Fibroblast of lung (primary cell): ENCODE measurements at regions not wholly inside any gene's neighbourhood (a gene's known extent, or its start where the extent isn't known, plus 50 kb on each side); places are given as distances from the start of the nearest gene placed in this dataset.

Experiments used
- EZH2 ChIP-seq: IDR thresholded peaks from 2 replicates; pipeline ENCODE4 v1.5.1; 2012; ENCODE audit warnings: low read length, control low read depth, mild to moderate bottlenecking; ENCODE audit errors: missing control alignments
- TF ChIP-seq, protein P1 (sequence below), 2 donors: IDR thresholded peaks in 1 of 2; conservative IDR thresholded peaks in 1 of 2; 1 replicate in 1 of 2; 2 replicates in 1 of 2; pipeline ENCODE4 v1.5.1; 2011 to 2012; ENCODE audit warnings: low read length in 2 of 2, control low read depth in 1 of 2, inconsistent platforms in 1 of 2, low read depth in 1 of 2, mild to moderate bottlenecking in 1 of 2

GRCh38 chr11:45572354-45573123 is 92.9 kb downstream of the CHST1 start:
- TF ChIP-seq, protein P1, sequence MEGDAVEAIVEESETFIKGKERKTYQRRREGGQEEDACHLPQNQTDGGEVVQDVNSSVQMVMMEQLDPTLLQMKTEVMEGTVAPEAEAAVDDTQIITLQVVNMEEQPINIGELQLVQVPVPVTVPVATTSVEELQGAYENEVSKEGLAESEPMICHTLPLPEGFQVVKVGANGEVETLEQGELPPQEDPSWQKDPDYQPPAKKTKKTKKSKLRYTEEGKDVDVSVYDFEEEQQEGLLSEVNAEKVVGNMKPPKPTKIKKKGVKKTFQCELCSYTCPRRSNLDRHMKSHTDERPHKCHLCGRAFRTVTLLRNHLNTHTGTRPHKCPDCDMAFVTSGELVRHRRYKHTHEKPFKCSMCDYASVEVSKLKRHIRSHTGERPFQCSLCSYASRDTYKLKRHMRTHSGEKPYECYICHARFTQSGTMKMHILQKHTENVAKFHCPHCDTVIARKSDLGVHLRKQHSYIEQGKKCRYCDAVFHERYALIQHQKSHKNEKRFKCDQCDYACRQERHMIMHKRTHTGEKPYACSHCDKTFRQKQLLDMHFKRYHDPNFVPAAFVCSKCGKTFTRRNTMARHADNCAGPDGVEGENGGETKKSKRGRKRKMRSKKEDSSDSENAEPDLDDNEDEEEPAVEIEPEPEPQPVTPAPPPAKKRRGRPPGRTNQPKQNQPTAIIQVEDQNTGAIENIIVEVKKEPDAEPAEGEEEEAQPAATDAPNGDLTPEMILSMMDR (conservative IDR thresholded peaks at IDR 0.05 in 1 of 2, IDR thresholded peaks at IDR 0.05 in 1 of 2; ENCODE audit: low read depth in 1 of 2, low read length in 2 of 2): no peak
- no peak for TF ChIP-seq EZH2
